Dedifferentiated amniotic fluid mesenchymal stem cell (primary cell): ENCODE measurements at regions not wholly inside any gene's neighbourhood (a gene's known extent, or its start where the extent isn't known, plus 50 kb on each side); places are given as distances from the start of the nearest gene placed in this dataset.
A peak's percentile ranks its signal among the peaks of the same experiment; 100 is the strongest.
"Not testable (repeated sequence)": the region's sequence is repeated elsewhere in the genome, so short reads cannot be mapped to it uniquely, and the experiment has no call there.

ENCODE experiments used
- DNase-seq: peaks from one replicate; pipeline ENCODE4 v3.0.0-alpha.2; 2016; ENCODE audit errors: extremely low spot score

GRCh38 chr6:49370518-49370917 lies 92.5 kb downstream of the MMUT start:
- DNase-seq: no peak

DNA sequence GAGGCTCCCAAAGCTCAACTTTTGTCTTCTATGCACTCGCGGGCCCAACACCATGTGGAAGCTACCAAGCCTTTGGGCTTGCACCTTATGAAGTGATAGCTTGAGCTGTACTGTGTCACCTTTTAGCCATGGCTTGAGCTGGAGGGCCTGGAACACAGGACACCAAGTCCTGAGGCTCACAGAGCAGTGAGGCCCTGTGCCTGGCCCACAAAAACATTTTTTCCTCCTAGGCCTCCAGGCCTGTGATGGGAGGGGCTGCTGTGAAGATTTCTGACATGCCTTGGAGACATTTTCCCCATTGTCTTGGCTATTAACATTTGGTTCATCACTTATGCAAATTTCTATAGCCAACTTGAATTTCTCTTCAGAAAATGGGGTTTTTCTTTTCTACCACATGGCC lies 96.5 kb downstream of the MMUT start:
- DNase-seq: no peak

GRCh38 chr6:49348561-49348960 lies 114.5 kb downstream of the MMUT start:
- DNase-seq: no peak

DNA sequence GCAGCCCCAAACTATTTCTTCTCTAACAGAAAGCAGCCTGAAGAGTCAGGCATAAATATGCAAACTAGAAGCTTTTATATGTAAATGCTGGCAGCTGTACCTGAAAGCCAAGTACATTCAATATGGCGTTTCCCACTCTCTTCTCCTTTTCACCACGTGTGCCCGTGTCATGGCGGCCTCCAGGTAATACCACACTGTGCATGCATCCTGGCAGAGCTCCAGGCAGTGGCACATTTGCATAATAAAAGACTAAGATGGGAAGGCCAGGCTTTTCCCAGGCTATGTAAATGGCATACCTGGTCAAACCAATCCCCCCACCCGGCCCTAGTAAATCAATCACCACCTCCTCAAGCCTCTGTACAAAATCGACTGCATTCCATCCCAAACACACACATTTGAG lies 120.6 kb downstream of the MMUT start:
- no peak for DNase-seq

DNA sequence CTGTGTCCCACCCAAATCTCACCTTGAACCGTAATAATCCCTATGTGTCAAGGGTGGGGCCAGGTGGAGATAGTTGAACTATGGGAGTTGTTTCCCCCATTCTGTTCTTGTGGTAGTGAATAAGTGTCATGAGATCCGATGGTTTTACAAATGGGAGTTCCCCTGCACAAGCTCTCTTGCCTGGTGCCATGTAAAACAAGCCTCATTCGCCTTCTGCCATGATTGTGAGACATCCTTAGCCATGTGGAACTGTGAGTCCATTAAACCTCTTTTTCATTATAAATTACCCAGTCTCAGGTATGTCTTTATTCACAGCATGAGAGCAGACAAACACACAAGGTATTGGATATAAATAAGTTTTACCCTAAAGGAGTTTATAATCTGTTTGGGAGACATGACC lies 121.2 kb downstream of the MMUT start:
- no peak for DNase-seq

DNA sequence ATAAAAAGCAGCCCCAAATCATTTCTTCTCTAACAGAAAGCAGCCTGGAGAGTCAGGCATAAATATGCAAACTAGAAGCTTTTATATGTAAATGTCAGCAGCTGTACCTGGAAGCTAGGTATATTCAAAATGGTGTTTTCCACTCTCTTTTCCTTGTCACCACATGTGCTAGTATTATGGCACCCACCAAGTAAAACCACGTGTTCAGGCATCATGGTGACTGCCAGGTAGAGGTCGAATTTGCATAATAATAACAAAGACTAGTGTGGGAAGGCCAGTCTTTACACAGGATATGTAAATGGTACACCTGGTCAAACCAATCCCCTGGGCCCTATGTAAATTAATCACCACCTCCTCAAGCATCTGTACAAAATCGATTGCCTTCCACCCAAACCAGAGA lies 124.0 kb downstream of the MMUT start:
- no peak for DNase-seq

- DNase-seq: no peak
Measured at GRCh38 chr6:49336514-49337131, 126.4 kb downstream of the MMUT start.

GRCh38 chr6:49333345-49334125 lies 129.5 kb downstream of the MMUT start:
- peak; percentile 57 for DNase-seq

DNA sequence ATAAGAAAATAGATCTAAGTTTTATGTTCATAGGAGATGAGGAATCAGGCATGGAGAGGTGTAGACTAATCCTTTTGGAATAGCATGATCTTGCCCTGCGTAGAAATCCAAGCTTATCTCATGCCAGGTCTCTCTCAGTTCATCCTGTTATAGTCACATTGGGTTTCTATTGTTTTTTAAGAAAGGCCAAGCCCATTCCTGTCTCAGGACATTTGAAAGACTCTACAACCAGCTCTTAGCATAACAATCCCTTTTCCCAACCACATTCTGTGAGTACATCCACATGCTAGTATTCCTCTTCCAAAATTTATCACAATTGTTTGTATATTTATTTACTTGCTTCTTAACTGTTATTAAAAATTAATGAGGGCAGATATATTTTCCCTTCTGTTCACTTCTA lies 130.3 kb downstream of the MMUT start:
- DNase-seq: no peak

- DNase-seq: no peak
Measured at GRCh38 chr6:49329186-49329585, 133.9 kb downstream of the MMUT start.

DNA sequence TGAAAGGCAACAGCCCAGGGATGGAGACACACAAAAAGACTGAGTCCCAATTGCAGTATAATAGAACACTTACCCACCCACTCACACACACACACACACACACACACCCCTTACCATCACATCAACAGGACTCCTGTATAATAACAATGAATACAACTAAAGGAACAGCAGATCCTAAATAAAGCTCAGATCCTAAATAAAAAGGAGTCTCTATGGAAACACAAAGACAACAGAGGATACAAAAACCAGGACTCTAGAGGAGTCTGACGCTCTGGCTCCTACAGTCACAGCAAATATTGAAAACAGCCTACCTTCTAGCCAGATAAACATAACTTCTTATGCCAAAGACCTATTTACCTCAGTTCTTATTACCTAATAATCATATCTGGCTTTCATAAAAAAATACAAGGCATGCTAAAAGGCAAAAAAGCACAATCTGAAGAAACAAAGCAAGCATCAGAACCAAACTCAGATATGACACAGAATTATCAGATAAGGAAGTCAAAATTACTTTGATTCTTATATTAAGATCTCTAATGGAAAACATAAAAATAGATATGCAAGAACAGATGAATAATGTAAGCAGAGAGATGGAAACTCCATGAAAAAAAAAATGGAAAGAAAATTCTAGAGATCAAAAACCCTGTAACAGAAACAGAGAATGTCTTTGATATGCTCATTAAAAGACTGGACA lies 134.9 kb downstream of the MMUT start:
- no peak for DNase-seq

- no peak for DNase-seq
Measured at GRCh38 chr6:49327571-49327970, 135.5 kb downstream of the MMUT start.

GRCh38 chr6:49327005-49327404 lies 136.0 kb downstream of the MMUT start:
- DNase-seq: no peak

DNA sequence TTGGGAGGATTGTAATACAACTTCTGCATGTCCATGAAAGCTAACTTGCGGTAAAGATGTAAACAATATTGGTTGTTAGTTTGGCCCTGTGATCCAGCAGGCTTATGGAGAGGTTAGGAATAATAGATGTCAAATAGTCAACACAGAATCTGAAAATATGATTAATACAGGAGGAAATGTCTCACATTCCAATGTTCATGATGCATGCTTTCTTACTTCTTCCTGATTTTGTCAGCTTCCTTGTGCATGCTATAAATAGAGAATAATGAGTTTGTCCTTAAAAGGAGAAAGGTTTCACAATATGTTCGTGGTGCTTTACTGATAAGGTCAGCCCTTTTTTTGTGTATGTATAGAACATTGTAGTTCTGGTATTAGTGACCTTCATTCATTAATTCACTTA lies 136.7 kb downstream of the MMUT start:
- peak; percentile 59 for DNase-seq

GRCh38 chr6:49325891-49326290 lies 137.2 kb downstream of the MMUT start:
- DNase-seq: no peak

DNA sequence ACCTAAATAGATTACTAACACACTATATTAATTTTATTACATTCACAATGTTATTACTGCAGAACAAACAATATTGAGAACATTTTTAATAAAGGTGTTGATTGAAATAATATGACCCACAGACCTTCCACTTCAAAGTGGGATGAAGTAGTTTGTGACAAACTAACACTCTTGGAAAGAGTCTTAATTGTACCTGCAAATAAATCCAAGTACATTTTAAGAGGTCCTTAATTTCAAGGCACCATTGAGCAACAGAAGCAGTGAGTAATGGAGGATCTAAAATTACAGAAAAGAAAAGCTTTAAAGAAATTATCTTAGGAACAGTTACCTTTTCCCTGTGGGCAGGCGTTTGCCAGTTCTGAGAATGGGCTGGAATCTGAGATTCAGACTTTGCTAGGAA lies 140.2 kb downstream of the MMUT start:
- DNase-seq: no peak

DNA sequence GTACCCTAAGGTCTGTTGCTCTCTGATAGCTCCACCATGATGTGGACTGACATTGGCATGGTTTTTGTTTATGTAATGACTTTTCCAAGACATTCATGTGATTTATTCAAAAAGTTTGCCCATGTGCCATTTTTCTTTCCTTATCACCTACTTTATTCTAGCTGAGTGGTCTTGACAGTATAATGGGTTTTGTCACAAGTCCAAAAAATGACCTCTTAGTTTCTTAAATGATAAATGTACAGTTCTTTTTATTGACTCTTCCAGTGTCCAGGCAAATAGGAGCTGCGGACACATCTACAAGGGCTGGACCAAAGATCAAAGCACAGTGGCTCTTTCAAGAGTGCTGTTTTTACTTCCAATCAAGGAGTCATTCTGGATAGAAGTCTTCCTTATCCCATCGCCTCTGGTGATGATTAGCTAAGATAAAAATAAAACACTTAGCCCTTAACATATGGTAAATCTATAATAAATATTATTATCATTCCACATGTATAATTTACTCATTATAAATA lies 141.4 kb downstream of the MMUT start:
- no peak for DNase-seq

GRCh38 chr6:49305010-49305409 lies 158.0 kb downstream of the MMUT start:
- DNase-seq: no peak

DNA sequence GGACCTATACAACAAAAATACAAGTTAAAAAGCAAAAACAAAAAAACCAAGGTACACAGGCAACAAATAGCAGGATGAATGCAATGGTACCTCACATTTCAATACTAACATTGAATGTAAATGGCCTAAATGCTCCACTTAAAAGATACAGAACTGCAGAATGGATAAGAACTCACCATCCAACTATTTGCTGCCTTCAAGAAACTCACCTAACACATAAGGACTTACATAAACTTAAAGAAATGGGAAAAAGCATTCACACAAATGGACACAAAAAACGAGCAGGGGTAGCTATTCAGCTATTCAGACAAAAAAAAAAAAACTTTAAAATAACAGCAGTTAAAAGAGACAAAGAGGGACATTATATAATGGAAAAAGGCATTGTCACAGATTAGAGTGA lies 158.7 kb downstream of the MMUT start:
- DNase-seq: not testable (repeated sequence)

GRCh38 chr6:49300911-49301310 lies 162.1 kb downstream of the MMUT start:
- DNase-seq: no peak

- no peak for DNase-seq
Measured at GRCh38 chr6:49300443-49300842, 162.6 kb downstream of the MMUT start.

GRCh38 chr6:49299279-49299678 lies 163.8 kb downstream of the MMUT start:
- DNase-seq: no peak

DNA sequence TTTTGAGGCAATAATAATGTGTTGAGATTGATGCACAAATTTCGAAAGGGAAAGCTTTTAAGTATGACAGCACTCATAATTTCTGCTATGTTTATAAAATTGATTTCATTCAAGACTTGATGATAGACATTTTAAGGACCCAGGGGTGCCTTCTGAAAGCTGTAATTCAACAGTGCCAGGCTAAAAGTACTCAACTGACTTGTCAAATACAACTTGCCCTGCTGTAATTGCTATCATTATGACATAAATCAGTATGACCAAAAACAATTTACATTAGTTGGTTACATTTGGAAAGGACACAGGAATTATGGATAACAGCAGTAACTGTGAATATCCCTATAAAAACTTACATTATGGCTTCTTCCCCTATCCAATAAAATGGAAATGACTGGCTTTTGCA lies 178.9 kb downstream of the MMUT start:
- no peak for DNase-seq
